CD4-positive, CD25-positive, alpha-beta regulatory T cell (primary cell): ENCODE measurements at regions not wholly inside any gene's neighbourhood (a gene's known extent, or its start where the extent isn't known, plus 50 kb on each side); places are given as distances from the start of the nearest gene placed in this dataset.

ENCODE experiments used
- ATAC-seq, 2 donors: fragments of 150-1000 bp; cut with Tn5 transposase; one replicate each; pipeline ENCODE4 v1.10.0; 2021; ENCODE audit warnings: low read depth in 2 of 2, moderate number of reproducible peaks in 2 of 2, moderate library complexity in 1 of 2
- DNase-seq, 3 donors: peaks; one replicate each; pipeline versions ENCODE4 v3.0.0 to v3.0.0-alpha.2; 2012 to 2022; ENCODE audit warnings: mixed read lengths in 1 of 3
- H3K27ac ChIP-seq: one replicate; pipeline ENCODE4 v1.7.0; 2013; ENCODE audit warnings: mild to moderate bottlenecking, low read length; ENCODE audit not compliant: insufficient read depth, poor library complexity, severe bottlenecking
- H3K27me3 ChIP-seq: one replicate; pipeline ENCODE4 v1.7.0; 2013; ENCODE audit warnings: low read length; ENCODE audit not compliant: control insufficient read depth, insufficient read depth
- H3K36me3 ChIP-seq: one replicate; pipeline ENCODE4 v1.7.0; 2013; ENCODE audit warnings: mild to moderate bottlenecking, low read length, moderate library complexity; ENCODE audit not compliant: control insufficient read depth, insufficient read depth
- H3K4me1 ChIP-seq: 2 replicates; pipeline ENCODE4 v1.7.0; 2013; ENCODE audit warnings: mild to moderate bottlenecking, low read length; ENCODE audit not compliant: insufficient read depth, control insufficient read depth, poor library complexity, severe bottlenecking
- H3K4me3 ChIP-seq: one replicate; pipeline ENCODE4 v1.7.0; 2013; ENCODE audit warnings: low read depth, mild to moderate bottlenecking, low read length, moderate library complexity
- H3K9me3 ChIP-seq, 2 experiments: 1 replicate in 1 of 2; 2 replicates in 1 of 2; pipeline ENCODE4 v1.7.0; 2013; ENCODE audit warnings: low read length in 2 of 2, mild to moderate bottlenecking in 1 of 2, moderate library complexity in 1 of 2; ENCODE audit not compliant: control insufficient read depth in 2 of 2
- H3K27ac Mint-ChIP-seq, 3 donors: one replicate each; pipeline ENCODE4 v1.8.0; 2020 to 2022; ENCODE audit warnings: mild to moderate bottlenecking in 3 of 3, mixed read lengths in 3 of 3, moderate library complexity in 2 of 3
- H3K27me3 Mint-ChIP-seq: one replicate; pipeline ENCODE4 v1.8.0; 2022; ENCODE audit warnings: mild to moderate bottlenecking, mixed read lengths
- H3K36me3 Mint-ChIP-seq: one replicate; pipeline ENCODE4 v1.8.0; 2020; ENCODE audit warnings: mixed read lengths
- H3K4me1 Mint-ChIP-seq, 4 donors: one replicate each; pipeline ENCODE4 v1.8.0; 2020 to 2022; ENCODE audit warnings: mixed read lengths in 4 of 4, mild to moderate bottlenecking in 1 of 4
- H3K4me3 Mint-ChIP-seq, 4 donors: one replicate each; pipeline ENCODE4 v1.8.0; 2020 to 2022; ENCODE audit warnings: mild to moderate bottlenecking in 4 of 4, mixed read lengths in 4 of 4, moderate library complexity in 3 of 4
- H3K9me3 Mint-ChIP-seq, 7 donors: one replicate each; pipeline ENCODE4 v1.8.0; 2020 to 2022; ENCODE audit warnings: mixed read lengths in 7 of 7, mild to moderate bottlenecking in 3 of 7, moderate library complexity in 2 of 7

- Mint-ChIP-seq H3K27me3 (no peaks in the 10 kb centered on the region), H3K4me3 (no peak overlapping the region), H3K27ac (no peak overlapping the region), H3K9me3 (peaks cover 0 to 6% (median 3%) of the 10 kb centered on the region in 7 donors), H3K4me1 (no peaks in the 10 kb centered on the region), H3K36me3 (no peaks in the 10 kb centered on the region)
- no peaks in the 10 kb centered on the region for H3K27me3 ChIP-seq
- H3K4me1 ChIP-seq, result no peaks in the 10 kb centered on the region
- no peak overlapping the region for H3K27ac ChIP-seq
- no peaks in the 10 kb centered on the region for H3K36me3 ChIP-seq
- ATAC-seq (no peak), DNase-seq (no peak)
- peaks cover 0 to 5% of the 10 kb centered on the region in 2 experiments for H3K9me3 ChIP-seq
- no peak overlapping the region for H3K4me3 ChIP-seq
Measured at GRCh38 chr13:70384156-70384555, 275.9 kb upstream of the KLHL1 start.

DNA sequence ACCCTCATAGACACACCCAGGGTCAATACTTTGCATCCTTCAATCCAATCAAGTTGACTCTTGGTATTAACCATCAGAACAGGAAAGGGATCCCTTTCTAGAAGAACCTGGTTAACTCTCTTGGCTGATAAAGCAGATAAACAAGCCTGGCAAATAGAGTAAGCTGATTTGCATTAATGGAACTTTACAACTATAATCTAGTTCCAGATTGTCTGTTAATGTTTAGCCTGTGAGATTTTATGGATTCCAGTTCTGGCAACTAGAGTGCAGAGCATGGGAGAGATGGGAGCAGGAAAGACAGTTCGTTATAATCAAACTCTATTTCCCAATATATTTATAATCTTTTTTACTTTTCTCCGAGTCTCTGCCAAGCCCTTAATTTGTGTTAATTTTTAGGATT is 272.6 kb upstream of the KLHL1 start:
- Mint-ChIP-seq H3K27me3 (no peaks in the 10 kb centered on the region), H3K4me3 (no peak overlapping the region), H3K36me3 (no peaks in the 10 kb centered on the region), H3K9me3 (peaks cover 0 to 13% (median 2%) of the 10 kb centered on the region in 7 donors), H3K27ac (no peak overlapping the region), H3K4me1 (no peaks in the 10 kb centered on the region)
- ATAC-seq (no peak), DNase-seq (no peak)
- Histone ChIP-seq H3K9me3 (peaks cover 0 to 5% of the 10 kb centered on the region in 2 experiments), H3K4me1 (no peaks in the 10 kb centered on the region), H3K27me3 (no peaks in the 10 kb centered on the region), H3K36me3 (no peaks in the 10 kb centered on the region), H3K4me3 (no peak overlapping the region), H3K27ac (no peak overlapping the region)

GRCh38 chr13:70375718-70376117 is 267.5 kb upstream of the KLHL1 start:
- Histone ChIP-seq H3K4me1 (no peaks in the 10 kb centered on the region), H3K4me3 (no peak overlapping the region), H3K27ac (no peak overlapping the region), H3K9me3 (peaks cover 0 to 3% of the 10 kb centered on the region in 2 experiments), H3K27me3 (no peaks in the 10 kb centered on the region), H3K36me3 (no peaks in the 10 kb centered on the region)
- Mint-ChIP-seq H3K27ac (no peak overlapping the region), H3K27me3 (no peaks in the 10 kb centered on the region), H3K36me3 (no peaks in the 10 kb centered on the region), H3K4me1 (no peaks in the 10 kb centered on the region), H3K9me3 (peaks cover 1 to 15% (median 4%) of the 10 kb centered on the region in 7 donors), H3K4me3 (no peak overlapping the region)
- ATAC-seq, result no peak
- no peak for DNase-seq

GRCh38 chr13:70370924-70371323 is 262.7 kb upstream of the KLHL1 start:
- Mint-ChIP-seq H3K9me3 (peaks cover 0 to 6% (median 4%) of the 10 kb centered on the region in 7 donors), H3K27me3 (no peaks in the 10 kb centered on the region), H3K4me1 (no peaks in the 10 kb centered on the region), H3K4me3 (no peak overlapping the region), H3K36me3 (no peaks in the 10 kb centered on the region), H3K27ac (no peak overlapping the region)
- H3K27me3 ChIP-seq, result no peaks in the 10 kb centered on the region
- DNase-seq, result no peak
- H3K36me3 ChIP-seq, result no peaks in the 10 kb centered on the region
- ATAC-seq, result no peak
- no peaks in the 10 kb centered on the region for H3K4me1 ChIP-seq
- no peaks in the 10 kb centered on the region for H3K9me3 ChIP-seq
- H3K27ac ChIP-seq, result no peak overlapping the region
- no peak overlapping the region for H3K4me3 ChIP-seq

DNA sequence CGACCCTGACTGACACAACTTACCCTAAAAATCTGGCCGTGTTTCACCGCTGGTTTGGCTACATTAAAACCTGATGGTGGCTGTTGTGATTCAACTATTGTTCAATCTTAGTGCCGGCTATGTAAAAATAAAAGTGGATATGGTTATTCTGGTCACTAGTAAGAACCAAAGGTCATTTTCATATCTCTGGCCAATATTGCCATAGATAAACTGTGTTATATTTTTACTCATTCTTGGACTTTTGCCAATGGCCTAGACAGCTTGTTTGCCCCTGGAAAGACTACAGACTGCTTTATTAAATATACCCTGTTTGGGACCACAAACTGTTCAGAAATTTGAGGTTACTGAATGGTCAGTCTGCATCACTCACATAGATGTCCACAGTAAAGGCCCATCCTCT is 258.5 kb upstream of the KLHL1 start:
- DNase-seq (no peak), ATAC-seq (no peak)
- H3K36me3 ChIP-seq, result no peaks in the 10 kb centered on the region
- H3K27me3 ChIP-seq, result no peaks in the 10 kb centered on the region
- H3K27ac Mint-ChIP-seq, result no peak overlapping the region
- H3K4me1 ChIP-seq, result no peaks in the 10 kb centered on the region
- no peaks in the 10 kb centered on the region for H3K36me3 Mint-ChIP-seq
- no peak overlapping the region for H3K4me3 Mint-ChIP-seq
- H3K27ac ChIP-seq, result no peak overlapping the region
- peaks cover 0 to 11% (median 5%) of the 10 kb centered on the region in 7 donors for H3K9me3 Mint-ChIP-seq
- no peaks in the 10 kb centered on the region for H3K27me3 Mint-ChIP-seq
- no peaks in the 10 kb centered on the region for H3K4me1 Mint-ChIP-seq
- no peak overlapping the region for H3K4me3 ChIP-seq
- H3K9me3 ChIP-seq, result peaks cover 0 to 2% of the 10 kb centered on the region in 2 experiments

- no peak overlapping the region for H3K4me3 Mint-ChIP-seq
- H3K27me3 ChIP-seq, result no peaks in the 10 kb centered on the region
- H3K36me3 ChIP-seq, result no peaks in the 10 kb centered on the region
- no peak overlapping the region for H3K27ac ChIP-seq
- H3K9me3 Mint-ChIP-seq, result peaks cover 2 to 11% (median 5%) of the 10 kb centered on the region in 7 donors
- DNase-seq, result no peak
- H3K36me3 Mint-ChIP-seq, result no peaks in the 10 kb centered on the region
- no peaks in the 10 kb centered on the region for H3K4me1 ChIP-seq
- H3K4me1 Mint-ChIP-seq, result no peaks in the 10 kb centered on the region
- H3K4me3 ChIP-seq, result no peak overlapping the region
- ATAC-seq, result no peak
- H3K27me3 Mint-ChIP-seq, result no peaks in the 10 kb centered on the region
- H3K27ac Mint-ChIP-seq, result no peak overlapping the region
- peaks cover 0 to 2% of the 10 kb centered on the region in 2 experiments for H3K9me3 ChIP-seq
Measured at GRCh38 chr13:70363991-70364390, 255.7 kb upstream of the KLHL1 start.

- Histone ChIP-seq H3K27me3 (no peaks in the 10 kb centered on the region), H3K4me1 (no peaks in the 10 kb centered on the region), H3K4me3 (no peak overlapping the region), H3K36me3 (no peaks in the 10 kb centered on the region), H3K27ac (no peak overlapping the region), H3K9me3 (peaks cover 0 to 2% of the 10 kb centered on the region in 2 experiments)
- H3K36me3 Mint-ChIP-seq, result no peaks in the 10 kb centered on the region
- H3K9me3 Mint-ChIP-seq, result peaks cover 2 to 16% (median 5%) of the 10 kb centered on the region in 7 donors
- H3K4me3 Mint-ChIP-seq, result no peak overlapping the region
- ATAC-seq, result no peak
- DNase-seq, result no peak
- H3K4me1 Mint-ChIP-seq, result no peaks in the 10 kb centered on the region
- H3K27me3 Mint-ChIP-seq, result no peaks in the 10 kb centered on the region
- H3K27ac Mint-ChIP-seq, result no peak overlapping the region
Measured at GRCh38 chr13:70362820-70363570, 254.7 kb upstream of the KLHL1 start.

DNA sequence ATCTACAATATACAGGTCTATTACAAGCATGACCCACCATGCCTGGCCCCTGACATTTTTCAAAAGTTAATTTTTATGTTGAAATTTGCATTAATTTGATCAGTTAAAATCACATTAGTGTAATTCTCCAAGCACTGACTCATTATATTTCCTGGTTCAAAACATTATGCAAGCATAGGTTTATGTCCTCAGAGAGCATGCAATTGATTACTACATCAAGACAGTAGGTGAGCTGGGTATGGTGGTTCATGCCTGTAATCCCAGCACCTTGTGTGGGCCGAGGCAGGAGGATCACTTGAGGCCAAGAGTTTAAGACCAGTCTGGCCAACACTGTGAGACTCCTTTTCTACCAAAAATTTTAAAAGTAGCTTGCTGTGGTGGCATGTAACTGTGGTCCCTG is 248.8 kb upstream of the KLHL1 start:
- DNase-seq, result no peak
- Mint-ChIP-seq H3K4me1 (no peaks in the 10 kb centered on the region), H3K36me3 (no peaks in the 10 kb centered on the region), H3K27ac (no peak overlapping the region), H3K9me3 (peaks cover 0 to 10% (median 7%) of the 10 kb centered on the region in 7 donors), H3K4me3 (no peak overlapping the region), H3K27me3 (no peaks in the 10 kb centered on the region)
- Histone ChIP-seq H3K36me3 (no peaks in the 10 kb centered on the region), H3K4me1 (no peaks in the 10 kb centered on the region), H3K27me3 (no peaks in the 10 kb centered on the region), H3K27ac (no peak overlapping the region), H3K9me3 (no peaks in the 10 kb centered on the region), H3K4me3 (no peak overlapping the region)
- no peak for ATAC-seq
